Left renal cortex interstitium (tissue), 4 donors: ENCODE measurements at regions not wholly inside any gene's neighbourhood (a gene's known extent, or its start where the extent isn't known, plus 50 kb on each side); places are given as distances from the start of the nearest gene placed in this dataset.

Experiments used
- DNase-seq, 4 donors: peaks; one replicate each; pipeline ENCODE4 v3.0.0-alpha.2; 2013; ENCODE audit warnings: low read depth in 4 of 4, low spot score in 2 of 4, missing footprints in 1 of 4

GRCh38 chr9:129490583-129491486 is 130.1 kb downstream of the C9orf50 start:
- no peak for DNase-seq

- no peak for DNase-seq
Measured at GRCh38 chr9:129489838-129490582, 130.9 kb downstream of the C9orf50 start.

DNA sequence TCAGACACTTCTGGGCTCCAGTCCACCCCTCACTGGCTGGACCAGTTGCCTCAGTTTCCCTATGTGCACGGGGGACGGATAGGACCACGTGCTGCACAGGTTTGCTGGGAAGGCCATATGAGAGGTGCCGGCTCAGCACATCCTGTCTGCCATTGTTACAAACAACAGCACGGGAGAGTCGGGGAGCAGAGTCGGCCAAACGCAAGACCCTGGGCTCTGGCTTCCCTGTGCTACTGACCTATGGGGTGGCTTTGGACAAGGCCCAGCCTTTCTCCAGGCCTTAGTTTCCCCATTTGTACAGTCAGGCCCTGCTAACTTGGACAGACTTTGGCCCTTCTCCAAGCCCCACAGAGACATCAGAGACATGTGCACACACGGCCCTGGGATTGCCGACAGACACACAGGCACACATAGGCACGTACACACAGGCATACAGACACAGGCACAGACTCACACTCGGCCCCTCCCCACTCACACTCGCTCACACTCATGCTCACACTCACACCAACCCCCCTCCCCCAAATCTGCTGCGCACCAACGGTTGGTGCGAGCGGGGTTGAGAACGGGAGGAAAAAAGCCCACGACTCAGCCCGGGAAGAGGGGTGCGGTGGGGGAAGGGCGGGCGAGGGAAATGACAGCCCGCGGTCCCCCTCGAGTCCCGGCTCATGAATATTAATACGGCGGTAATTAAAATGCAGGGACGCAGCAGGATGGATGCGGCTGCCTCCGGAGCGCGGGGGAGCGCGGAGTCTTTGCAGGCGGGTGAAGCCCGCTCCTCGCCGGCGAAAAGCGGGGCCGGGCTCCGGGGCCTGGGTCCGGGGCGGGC is 133.0 kb downstream of the C9orf50 start:
- no peak for DNase-seq

GRCh38 chr9:129486756-129487657 is 133.9 kb downstream of the C9orf50 start:
- DNase-seq: no peak

DNA sequence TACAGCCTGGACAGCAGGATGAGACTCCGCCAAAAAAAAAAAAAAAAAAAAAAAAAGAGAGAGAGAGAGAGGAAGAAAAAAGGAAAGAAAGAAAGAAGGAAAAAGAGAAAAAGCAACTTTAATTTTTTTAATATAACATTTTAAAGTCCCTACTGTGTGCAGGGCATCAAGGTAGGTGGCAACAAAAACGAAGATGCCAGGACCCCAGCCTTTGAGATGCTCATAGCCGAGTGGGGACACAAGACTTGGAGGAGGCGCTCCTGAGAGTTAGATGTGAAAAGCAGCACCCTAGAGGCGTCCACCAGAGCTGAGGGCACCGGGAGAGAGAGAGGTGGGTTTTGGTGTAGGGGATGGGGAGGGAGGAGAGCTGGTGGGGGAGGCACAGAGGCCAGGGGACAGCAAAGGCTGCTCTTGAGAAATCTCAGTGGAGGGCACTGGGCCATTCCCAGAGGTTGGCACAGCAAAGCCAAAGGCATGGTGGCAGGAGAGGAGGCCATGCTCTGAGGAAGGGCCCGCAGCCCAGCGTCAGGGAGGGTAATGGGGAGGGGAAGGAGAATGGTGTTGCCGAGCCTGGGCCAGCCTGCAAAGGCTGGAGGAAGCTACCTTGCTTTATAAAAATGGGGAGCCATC is 135.6 kb downstream of the C9orf50 start:
- DNase-seq: no peak

GRCh38 chr9:129484352-129485000 is 136.4 kb downstream of the C9orf50 start:
- no peak for DNase-seq

GRCh38 chr9:129483415-129484351 is 137.2 kb downstream of the C9orf50 start:
- peak in 2 of 4 donors; percentile 76 to 78 for DNase-seq

DNA sequence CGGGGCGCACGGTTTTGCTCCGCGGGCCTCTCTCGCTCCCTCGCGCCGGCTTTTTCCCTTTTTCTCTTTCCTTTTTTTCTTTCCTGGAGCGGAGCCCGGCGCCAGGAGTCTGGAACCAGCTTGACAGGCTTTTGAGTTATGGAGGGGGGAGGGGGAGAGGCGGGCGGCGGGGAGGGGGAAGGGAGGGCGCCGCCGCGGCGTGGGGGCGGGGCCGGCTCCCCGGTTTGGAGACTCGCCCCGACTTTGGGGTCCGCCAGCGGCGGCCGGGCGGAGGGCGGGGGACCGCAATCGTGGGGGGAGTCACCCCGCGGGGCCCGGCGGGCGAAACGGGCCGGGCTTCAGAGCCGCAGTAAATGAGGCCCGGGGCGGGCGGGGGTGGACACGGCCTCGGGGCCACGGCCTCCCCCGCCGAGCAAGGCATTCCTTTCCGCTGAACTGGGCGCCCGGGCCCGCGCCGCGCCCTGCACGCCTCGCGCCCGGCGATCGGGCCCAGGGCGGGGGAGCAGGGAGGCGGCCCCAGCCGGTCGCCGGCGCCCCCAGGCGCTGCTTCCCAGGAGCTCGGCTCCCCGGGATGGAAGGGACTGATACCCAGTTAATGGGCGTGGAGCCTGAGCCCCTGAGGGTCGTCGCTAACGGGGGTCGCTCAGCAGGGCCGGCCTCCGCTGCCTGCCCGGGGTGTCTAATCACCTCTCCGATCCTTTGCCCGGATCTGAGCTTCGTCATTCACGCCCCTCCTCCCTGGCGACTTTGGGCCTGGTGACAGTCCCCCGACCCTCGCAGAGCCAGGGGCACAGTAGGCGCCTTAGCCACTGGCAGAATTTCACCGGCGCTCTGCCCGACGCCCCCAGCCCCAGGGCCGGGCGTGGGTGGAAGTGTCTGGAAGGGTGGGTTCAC is 138.1 kb downstream of the C9orf50 start:
- DNase-seq: peak in 3 of 4 donors; percentile 77 to 92 (median 80)

GRCh38 chr9:129481810-129482511 is 138.9 kb downstream of the C9orf50 start:
- no peak for DNase-seq

DNA sequence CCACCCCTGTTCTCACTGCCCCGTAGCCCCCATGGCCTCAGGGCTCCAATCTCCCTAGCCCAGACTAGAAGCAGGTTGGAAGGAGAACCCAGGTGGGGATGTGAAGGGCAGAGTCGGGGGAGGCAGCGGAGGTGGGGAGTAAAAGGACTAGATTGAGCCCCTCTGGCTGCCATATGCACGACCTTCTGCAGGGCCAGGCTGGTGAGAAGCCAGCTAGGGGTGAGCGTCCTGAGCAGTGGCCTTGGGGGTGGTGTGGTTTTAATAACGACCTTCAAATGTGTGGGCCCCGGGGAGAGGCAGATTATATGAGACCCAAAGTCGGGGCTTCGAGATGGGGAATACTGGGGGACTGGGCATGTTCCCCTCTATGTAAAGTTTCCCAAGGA is 139.5 kb downstream of the C9orf50 start:
- DNase-seq: no peak

DNA sequence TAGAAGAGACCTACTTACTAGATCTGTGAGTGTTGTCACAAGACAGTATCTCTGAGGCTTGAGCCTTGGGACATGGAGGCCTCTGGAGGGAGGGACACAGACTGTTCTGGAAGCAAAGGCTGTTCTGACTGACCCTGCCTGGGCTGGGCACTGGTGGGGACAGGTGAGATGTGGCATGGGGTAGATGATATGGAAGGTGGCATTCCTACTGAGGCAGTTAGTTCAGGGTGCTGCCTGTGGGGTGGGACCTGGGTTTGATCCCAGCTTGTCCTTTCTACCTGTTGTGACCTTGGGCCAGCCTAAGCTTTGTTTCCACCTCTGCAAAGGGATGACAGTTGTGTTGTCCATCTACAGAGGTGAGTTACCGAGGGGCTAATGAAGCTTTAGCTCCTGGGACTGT is 140.2 kb downstream of the C9orf50 start:
- no peak for DNase-seq

DNA sequence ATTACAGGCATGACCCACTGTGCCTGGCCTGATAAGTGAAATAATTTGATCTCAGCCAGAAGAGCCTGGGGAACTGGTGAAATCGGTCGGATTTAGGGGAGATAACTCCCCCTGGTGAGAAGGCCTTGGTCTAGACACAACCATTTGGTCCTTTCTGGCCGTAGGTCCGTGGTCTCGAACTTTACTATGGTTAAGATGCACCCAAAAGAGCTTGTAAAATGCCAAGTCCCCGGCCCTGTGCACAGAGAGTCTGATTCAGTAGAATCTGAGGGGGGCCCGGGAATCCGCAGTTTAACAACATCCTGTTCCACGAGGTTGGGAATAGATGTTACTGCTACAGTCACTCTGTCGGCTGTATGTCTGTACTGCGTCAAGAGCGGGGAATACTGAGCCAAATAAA is 140.7 kb downstream of the C9orf50 start:
- no peak for DNase-seq

GRCh38 chr9:129479631-129480011 is 141.3 kb downstream of the C9orf50 start:
- no peak for DNase-seq

DNA sequence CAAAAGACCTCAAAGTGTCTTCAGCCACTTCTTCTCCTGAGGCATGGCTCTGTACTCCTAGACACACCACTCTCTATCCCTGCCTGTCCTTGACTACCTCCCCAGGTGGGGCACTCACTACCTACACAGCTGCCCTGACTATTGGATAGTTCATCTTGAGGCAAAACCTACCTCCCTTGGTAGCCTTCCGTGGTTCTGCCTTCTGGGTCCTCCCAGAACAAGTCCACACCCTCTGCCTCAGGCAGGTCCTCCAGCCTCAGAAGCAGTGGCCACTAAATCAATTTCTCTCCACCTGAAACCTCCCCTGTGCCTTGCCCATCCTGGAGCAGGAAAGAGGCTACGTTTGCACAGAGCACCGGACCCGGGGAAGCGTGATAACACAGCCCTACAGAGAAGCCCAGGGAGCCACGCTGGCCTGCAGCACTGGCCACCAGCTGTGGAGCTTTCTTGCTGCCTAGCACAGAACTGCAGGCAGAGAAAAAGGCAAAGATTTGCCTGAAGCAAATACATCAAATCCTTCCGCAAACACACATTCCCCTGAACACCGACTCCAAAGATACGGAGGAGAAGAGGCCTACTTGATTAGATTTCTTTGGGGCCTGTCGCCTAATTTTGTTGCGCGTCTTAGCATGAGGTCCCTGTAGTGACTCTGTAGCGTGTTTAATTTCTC is 141.8 kb downstream of the C9orf50 start:
- DNase-seq: no peak

GRCh38 chr9:129478461-129478860 is 142.4 kb downstream of the C9orf50 start:
- DNase-seq: no peak
